RPMI8226 (cell line): ENCODE measurements at regions not wholly inside any gene's neighbourhood (a gene's known extent, or its start where the extent isn't known, plus 50 kb on each side); places are given as distances from the start of the nearest gene placed in this dataset.
"Not testable (repeated sequence)": the region's sequence is repeated elsewhere in the genome, so short reads cannot be mapped to it uniquely, and the experiment has no call there.

ENCODE experiments used
- DNase-seq: peaks from one replicate; pipeline ENCODE4 v3.0.0-alpha.2; 2015

DNA sequence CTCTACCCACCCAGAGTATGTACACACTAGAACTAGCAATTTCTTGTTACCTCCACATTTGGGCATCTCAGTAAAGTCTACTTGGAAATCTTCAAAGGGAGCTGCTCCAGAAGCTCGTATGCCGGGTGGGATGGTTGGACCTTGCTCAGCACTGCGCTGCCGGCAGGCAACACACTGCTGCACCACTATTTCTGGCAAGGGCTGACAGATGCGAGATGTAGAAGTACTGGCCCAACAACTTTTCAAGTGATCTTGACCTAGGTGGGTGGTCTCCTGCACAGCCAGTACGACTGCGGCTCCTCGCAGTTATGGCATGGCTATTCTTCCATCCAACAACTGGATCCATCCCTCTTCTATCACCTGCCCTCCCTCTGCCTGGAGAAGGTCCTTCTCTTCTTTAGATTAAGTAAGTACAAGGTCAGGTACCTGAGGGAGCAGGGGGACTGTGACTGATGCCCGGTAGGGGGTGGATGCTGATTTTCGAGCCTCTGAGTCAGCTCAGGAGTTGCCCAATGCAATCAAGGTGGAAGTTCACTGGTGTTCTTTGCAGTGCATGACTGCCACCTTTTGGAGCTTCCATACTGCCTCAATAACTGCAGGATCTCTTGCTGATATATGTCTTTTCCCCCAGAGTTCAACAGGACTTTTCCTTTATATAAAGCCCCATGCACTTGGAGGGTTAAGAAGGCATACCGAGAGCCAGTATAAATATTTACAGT is 100.4 kb upstream of the SLC1A4 start:
- no peak for DNase-seq

- DNase-seq: no peak
Observed at GRCh38 chr2:64889803-64890202, 99.4 kb upstream of the SLC1A4 start.

DNA sequence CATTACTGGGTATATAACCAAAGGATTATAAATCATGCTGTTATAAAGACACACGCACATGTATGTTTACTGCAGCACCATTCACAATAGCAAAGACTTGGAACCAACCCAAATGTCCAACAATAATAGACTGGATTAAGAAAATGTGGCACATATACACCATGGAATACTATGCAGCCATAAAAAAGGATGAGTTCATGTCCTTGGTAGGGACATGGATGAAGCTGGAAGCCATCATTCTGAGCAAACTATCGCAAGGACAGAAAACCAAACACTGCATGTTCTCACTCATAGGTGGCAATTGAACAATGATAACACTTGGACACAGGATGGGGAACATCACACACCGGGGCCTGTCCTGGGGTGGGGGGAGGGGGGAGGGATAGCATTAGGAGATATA is 92.6 kb upstream of the SLC1A4 start:
- DNase-seq: not testable (repeated sequence)

- no peak for DNase-seq
Observed at GRCh38 chr2:64899081-64899865, 89.9 kb upstream of the SLC1A4 start.

DNA sequence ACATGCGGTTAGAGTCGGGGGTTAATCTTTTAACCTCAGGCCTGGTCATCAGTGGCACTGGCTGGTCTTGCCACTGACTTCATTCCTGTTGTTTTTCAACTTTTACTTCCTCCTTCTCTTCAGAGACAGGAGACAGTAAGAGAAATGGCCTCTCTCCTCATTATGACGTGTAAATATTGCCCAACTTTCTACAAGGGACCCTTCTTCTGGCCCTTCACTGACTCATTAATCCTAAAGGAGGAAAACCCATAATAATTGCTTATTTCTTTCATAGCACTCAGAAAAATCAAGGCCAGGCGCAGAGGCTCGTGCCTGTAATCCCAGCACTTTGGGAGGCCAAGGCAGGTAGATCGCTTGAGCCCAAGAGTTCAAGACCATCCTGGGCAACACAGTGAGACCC is 89.3 kb upstream of the SLC1A4 start:
- DNase-seq: not testable (repeated sequence)

DNA sequence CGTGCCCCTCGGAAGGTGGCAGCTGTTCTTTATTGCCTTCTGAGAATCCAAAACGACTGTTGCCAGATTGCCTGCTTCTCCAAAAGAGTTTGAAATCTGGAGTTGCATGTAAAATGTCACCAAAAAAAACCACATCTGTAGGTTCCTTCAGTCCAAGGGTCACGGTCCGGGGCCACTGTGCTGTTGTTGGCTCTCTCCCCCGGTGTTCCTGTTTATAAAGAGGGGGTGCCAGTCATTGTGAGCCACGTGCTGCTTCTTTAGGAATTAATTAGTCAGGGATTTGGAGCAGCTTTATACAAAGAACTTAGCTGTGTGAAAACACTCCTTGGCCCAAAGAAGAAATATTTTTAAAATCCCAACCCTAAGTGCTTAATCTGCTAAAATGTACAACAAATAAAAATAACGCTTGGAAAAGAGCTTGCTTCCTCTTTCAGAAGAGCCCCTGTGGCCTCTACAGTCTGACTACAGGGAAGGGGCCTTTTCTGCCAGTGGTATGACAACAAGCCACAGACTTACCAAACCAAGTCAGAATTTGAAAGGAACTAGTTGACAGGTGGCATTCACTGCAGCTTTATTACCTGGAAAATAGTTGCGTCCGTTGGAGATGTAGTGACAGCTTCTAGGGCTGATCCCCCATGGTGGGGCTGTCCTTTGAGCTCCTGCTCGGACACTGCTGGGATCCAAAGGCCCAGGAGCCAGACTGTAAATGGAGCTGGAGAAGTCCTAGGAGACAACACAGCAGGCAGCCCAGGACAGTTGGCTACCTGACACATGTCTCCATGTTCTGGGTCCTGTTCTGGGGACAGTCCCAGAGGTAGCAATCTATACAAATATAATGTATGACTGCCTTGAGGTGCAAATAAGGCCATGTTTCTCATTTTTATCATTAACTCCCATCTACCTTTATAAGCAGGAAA is 84.5 kb upstream of the SLC1A4 start:
- DNase-seq: peak; percentile 79

GRCh38 chr2:64905338-64906024 is 83.7 kb upstream of the SLC1A4 start:
- DNase-seq: peak; percentile 64

GRCh38 chr2:64906853-64907536 is 82.2 kb upstream of the SLC1A4 start:
- DNase-seq: no peak

GRCh38 chr2:64908406-64908805 is 80.8 kb upstream of the SLC1A4 start:
- DNase-seq: no peak

- no peak for DNase-seq
Observed at GRCh38 chr2:64910523-64910922, 78.7 kb upstream of the SLC1A4 start.

GRCh38 chr2:64910972-64911433 is 78.2 kb upstream of the SLC1A4 start:
- no peak for DNase-seq

DNA sequence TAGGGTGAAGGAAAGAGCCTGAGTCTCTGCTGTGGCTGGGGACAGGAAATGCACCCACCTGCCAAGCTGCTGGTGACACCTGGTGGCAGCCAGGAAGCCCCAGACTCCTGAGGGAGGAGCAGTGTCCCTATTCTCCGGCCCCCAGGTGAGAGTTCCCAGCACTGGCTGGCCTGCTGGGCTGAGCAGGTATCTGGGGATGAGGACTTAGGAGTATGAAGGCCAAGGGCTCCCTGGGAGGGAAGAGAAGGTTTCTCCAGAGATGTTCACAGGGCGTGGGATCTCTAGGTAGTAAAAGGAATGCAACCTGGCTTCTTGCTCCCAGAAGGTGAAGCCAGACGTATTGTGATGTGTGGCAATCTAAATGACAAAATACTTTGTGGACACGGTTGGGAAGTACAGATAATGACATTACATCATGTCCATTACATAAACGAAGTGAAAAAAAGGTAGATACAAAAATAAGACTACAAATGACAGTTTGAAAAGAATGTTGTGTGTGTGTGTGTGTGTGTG is 75.8 kb upstream of the SLC1A4 start:
- DNase-seq: peak; percentile 68

DNA sequence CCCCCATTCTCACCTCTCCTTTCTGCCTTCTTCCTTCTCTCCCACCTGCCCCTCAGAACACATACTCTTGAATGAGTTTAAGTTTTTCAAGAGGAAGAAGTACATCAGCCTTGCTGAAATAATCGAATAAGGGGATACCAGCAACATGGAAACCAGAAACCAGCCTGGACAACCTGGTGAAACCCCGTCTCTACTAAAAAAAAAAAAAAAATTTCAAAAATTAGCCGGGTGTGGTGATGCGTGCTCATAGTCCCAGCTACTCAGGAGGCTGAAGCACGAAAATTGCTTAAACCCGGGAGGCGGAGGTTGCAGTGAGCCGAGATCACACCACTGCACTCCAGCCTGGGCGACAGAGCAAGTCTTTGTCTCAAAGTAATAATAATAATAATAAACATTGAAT is 75.0 kb upstream of the SLC1A4 start:
- no peak for DNase-seq

- peak; percentile 91 for DNase-seq
Observed at GRCh38 chr2:64914735-64915509, 74.3 kb upstream of the SLC1A4 start.

GRCh38 chr2:64915510-64915900 is 73.7 kb upstream of the SLC1A4 start:
- peak; percentile 56 for DNase-seq

- DNase-seq: no peak
Observed at GRCh38 chr2:64918220-64918886, 70.8 kb upstream of the SLC1A4 start.

DNA sequence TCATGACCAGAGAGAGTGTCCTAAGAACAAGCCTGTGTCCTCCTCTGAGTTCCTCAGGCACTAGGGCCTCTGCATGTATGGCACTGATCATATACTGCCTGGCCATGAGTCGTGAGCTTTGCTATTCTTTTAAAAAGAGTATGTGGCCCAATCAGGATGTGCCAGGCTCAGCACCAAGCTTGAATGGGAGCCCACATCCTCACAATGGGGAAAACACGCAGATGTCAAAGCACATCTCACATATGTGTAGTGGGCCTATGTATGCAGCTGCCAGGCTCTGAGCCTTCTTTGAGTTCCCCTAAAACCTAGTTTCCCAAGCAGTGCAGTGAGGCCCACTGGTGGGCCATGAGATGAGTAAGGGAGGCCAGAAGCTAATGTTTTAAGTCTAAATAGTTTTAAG is 69.9 kb upstream of the SLC1A4 start:
- no peak for DNase-seq

GRCh38 chr2:64922482-64923384 is 66.5 kb upstream of the SLC1A4 start:
- no peak for DNase-seq

- DNase-seq: no peak
Observed at GRCh38 chr2:64923385-64923710, 65.9 kb upstream of the SLC1A4 start.
